HG02884 (cell line): ENCODE measurements at regions not wholly inside any gene's neighbourhood (a gene's known extent, or its start where the extent isn't known, plus 50 kb on each side); places are given as distances from the start of the nearest gene placed in this dataset.
"Not testable (repeated sequence)": the region's sequence is repeated elsewhere in the genome, so short reads cannot be mapped to it uniquely, and the experiment has no call there.

Source experiments
- ATAC-seq: cut with Tn5 transposase; IDR thresholded peaks from one replicate; pipeline ENCODE4 v1.9.1; 2021; ENCODE audit warnings: mild to moderate bottlenecking, moderate library complexity; ENCODE audit not compliant: unreplicated experiment

DNA sequence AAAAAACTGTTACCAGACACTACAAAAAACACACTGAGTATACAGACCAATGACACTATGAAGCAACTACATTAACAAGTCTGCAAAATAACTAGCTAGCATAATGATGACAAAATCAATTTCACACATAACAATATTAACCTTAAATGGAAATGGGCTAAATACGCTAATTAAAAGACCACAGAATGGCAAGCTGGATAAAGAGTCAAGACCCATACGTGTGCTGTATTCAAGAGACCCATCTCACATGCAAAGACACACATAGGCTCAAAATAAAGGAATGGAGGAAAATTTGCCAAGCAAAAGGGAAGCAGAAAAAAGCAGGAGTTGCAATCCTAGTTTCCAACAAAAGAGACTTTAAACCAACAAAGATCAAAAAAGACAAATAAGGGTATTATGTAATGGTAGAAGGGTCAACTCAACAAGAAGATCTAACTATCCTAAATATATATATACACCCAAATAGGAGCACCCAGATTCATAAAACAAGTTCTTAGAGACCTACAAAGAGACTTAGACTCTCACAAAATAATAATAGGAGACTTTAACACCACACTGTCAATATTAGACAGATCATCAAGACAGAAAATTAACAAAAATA, 158.6 kb downstream of the ALDH8A1 start:
- ATAC-seq, result not testable (repeated sequence)

DNA sequence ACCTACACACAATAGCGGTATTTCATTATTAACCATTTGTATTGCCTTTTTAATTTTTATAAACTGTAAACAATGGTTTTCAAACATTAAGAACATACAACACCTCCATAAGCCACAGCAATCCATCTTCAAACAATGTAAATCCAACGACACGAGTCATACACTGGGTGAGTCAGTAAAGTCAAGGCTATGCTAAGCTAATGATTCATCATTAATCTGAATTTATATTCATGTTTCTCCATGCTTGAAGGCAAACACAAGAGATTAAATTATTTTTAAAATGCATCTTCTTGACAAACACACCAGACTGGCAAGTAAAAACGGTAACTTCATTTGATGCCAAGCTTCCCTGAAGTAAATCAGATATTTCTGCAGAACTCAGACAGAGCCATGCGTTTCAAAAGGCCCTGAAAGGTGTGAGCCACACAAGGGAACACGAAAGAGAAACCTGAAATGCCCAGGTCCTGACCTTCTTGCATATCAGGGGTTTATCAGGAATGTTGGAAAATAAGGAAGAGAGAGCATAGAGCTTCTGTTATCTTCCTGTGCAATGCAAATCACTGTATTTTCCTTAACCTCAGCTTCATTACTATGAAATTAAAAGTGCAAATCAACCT, 162.5 kb downstream of the ALDH8A1 start:
- ATAC-seq, result no peak

DNA sequence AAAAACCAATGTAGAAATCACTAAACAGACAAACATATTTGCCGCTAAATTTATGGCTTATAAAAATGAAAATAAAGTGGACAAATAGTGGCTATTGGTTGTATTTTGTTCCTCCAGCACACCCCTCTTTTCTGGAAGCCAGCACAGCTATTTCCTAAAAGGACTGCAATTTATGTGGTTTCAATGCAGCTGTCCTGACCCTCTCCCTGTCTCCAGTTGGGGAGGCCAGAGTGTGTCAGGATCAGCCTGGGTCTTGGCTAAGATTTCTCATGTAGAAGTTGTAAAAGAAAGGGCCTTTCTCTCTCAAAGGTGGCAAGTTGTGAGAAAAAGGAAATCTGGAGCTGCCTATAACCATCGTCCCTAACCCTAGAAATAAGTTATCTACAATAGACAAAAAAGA, 165.6 kb downstream of the ALDH8A1 start:
- no peak for ATAC-seq

DNA sequence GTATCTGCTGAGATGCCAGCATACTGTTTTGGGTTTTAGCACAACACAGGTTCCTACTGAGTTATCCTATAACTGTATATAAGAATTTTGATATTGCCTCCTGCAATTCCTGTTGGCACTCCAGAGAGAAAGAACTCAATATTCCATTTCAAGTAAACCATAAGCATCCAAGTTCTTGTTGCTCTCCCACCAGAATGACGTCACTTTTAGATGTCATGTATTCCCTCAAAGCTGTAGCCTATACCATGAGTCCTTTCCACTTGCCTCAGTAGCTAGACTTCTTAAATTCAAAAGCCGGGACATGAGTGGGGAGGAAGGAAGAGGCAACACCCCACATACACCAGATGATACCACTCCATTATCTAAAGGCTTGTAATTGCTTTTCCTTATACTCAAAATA, 171.5 kb downstream of the ALDH8A1 start:
- ATAC-seq, result no peak

DNA sequence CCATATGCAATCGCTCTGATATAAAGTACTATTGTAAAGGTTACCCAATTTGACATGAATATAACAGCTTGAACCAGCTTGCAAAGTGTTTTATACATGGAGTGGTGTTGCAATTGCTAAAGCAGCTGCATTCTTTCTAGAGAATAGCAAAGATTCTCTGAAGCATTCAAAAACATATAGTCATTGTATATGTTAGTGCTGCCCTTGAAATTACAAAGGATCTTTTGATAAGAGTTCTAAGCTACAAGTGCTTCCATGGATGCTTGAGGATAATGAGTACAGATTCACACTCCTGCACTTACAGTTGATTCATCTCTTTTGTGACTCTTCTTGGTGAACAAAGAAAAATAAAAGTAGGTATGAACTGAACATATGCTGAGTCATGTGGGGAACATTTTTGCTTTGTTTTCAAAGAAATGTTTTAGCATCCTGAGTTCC, 175.7 kb downstream of the ALDH8A1 start:
- ATAC-seq, result no peak

DNA sequence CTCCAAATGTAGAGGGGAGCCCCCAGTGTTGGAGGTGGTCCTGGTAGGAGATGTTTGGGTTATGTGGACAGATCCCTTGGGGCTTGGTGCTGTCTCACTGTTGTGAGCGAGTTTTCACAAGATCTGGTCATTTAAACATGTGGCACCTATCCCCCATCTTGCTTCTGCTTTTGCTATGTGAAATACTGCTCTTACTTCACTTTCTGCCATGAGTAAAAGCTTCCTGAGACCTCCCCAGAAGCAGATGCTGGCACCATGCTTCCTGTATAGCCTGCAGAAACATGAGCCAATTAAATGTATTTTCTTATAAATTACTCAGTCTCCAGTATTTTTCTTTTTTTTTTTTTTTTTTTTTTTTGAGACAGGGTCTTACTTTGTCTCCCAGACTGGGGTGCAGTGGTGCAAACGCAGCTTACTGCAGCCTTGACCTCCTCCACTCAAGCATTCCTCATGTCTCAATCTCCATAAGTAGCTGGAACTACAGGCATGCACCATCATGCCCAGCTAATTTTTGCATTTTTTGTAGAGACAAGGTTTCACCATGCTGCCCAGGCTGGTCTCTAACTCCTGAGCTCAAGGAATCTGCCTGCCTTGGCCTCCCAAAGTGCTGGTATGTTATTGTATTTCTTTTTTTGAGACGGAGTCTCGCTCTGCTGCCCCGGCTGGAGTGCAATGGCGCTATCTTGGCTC, 177.1 kb downstream of the ALDH8A1 start:
- no peak for ATAC-seq

DNA sequence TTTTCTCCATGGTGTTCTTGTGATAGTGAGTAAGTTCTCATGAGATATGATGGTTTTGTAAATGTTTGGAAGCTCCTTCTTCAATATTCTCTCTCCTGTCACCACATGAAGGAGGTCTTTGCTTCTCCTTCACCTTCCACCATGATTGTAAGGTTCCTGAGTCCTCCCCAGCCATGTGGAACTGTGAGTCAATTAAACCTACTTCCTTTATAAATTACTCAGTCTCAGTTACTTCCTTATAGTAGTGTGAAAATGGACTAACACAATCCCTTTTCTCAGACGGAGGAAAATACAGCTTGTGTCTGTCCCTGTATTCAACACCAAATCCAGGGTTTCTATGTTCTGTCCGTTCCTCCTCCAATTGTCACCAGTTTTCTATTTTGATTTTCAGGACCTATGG, 181.0 kb downstream of the ALDH8A1 start:
- no peak for ATAC-seq

DNA sequence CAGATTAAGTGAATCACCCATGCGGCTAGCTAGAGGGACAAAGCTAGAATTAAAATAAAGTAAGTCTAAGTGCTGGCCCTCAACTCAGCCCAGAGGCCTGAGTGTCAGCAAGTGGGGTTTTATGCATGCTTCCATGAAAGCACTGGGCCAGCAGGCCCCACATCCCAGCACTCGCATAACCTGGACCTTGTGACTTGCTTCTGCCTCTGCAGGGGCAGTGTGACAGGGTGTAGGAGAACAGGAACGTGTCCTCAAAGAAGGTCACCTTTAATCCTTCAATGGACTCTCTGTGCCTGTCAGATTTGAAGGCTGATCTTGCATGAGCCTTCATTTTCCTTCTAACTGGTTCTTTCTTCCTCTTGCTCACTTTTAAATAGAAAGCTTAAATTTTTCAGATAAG, 183.4 kb downstream of the ALDH8A1 start:
- ATAC-seq, result no peak

DNA sequence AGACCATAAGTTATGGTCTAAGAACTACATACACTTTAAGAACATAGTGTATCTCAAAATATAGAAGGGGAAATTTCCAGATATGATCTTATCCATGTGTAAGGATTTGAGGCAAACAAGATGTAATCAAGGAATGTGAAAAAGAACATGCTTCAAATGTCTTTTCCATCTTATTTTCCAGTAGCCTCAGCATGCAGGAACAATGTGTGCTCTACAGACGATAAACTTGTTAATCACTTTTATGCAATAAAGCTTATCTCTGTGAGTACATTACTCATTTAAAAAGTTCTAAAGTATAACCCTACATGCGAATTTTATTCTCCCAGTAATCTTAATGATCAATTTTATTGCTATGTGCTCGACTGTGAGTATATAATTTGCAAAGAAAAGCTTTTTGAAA, 185.2 kb downstream of the ALDH8A1 start:
- ATAC-seq, result no peak

DNA sequence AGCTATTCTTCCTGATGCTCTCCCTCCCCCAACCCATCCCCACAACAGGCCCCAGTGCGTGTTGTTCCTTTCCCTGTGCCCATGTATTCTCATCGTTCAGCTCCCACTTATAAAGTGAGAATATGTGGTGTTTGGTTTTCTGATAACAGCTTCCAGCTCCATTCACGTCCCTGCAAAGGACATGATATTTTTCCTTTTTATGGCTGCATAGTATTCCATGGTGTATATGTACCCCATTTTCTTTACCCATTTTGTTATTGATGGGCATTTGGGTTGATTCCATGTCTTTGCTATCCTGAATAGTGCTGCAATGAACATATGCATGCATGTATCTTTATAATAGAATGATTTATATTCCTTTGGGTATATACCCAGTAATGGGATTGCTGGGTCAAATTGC, 186.3 kb downstream of the ALDH8A1 start:
- ATAC-seq, result not testable (repeated sequence)

DNA sequence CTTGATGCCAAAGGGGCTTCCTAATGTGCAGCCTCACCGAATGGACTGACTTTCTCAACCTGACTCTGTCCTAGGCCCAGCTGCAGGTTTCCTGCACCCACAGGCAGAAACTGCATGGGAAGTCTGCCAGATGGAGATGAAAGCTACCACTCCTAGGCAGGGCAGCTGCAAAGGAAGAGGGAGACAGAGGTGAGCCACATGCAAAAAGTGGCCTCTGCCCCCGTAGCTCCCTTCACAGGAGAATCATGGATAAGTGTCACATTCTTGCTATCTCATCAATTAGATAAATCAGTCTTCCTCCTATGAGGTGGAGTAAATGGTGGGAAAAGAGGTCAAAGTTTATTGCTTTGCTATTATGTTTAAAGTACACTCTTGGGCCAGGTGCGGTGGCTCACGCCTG, 191.3 kb downstream of the ALDH8A1 start:
- ATAC-seq, result no peak

DNA sequence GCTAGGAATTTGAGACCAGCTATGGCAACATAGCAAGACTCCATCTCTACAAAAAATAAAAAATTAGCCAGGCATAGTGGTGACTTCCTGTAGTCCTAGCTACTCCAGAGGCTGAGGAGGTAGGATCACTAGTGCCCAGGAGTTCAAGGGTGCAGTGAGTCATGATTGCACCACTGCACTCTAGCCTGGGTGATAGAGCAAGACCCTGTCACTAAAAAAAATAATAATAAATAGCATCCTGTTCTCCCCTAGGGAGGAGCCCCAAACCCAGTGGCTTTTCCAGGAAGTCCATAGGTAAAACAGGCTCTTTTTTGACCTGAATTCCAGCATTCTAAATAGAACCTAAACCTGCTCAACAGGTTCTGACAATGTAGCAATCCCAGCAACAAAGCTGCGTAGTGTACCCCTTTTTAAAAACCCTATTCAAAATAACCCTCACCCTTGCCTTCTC, 192.0 kb downstream of the ALDH8A1 start:
- no peak for ATAC-seq

DNA sequence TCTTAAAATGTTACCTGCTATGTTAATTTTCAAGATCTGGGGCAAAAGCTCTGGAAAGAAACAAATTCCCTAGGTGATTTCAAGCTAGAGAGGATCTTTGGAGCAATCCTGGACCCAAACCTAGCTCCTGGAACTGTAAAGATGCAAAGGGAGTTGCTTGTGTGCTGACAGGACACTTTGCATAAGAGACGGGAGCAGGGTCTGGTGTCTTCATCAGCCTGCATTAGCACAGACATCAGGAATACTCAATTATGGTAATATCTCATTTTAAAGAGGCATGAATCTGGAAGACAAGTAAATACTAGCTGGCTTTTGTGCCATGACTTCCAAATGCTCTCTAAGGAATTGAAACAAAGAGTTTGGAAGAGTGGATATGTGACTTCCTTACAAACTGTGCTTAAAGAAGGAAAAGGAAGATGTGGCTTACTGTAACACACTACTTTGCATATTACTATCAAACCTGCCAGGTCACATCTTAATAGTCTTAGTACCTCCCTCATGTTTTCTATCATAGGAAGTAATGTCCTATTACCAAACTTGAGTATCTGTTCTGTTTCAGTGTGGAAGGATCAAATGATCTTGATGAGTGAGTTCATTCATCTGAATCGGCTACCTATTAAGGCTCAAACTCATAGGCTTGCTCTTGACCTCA, 193.4 kb downstream of the ALDH8A1 start:
- ATAC-seq, result no peak

DNA sequence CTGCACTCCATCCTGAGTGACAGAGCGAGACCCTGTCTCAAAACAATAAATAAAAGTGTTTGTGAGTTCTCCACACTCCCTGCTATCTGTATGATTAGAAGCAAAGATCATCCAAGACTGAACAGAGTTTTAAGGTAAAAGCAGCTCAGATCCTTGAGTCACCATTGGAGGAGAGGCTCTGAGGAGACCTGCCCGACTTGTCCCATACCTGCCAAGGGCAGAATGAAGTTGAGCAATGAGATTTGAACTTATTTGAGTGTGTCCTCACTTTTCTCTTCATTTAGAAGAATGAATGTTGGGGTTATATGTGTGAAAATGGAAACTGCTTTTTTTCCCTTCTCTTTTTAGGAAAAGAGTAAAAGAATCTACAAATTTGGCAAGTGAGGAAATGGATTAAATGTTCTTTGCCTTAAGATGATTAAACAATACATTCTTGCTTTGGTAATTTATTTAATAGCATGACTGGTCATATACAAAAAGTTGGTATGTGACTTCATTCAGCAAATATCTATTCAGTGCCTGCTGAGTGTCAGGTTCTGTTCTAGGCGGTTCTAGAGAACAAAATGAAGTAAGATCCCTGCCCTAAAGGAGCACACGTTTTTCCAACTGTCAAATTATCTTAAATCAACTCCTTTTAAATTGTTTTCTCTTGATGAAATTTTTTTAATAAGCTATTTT, 195.7 kb downstream of the ALDH8A1 start:
- ATAC-seq, result no peak

DNA sequence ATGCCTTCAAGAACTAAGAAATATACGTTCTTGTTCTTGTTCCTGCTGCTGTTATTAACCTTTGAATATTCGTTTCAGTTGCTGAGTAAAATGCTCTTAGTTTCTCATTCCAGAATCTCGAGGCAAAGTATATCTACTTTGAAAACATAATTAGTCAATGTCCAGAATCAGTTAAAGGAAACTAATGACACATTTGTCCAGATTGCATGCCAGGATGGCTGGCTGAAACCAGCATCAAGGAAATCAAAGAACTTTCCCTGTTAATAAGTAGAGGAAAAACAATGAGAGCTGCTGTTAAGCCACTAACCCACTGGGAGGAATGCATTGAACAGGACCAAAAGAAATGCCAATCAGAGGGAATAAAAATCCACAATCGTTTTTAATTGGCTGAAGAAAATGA, 196.9 kb downstream of the ALDH8A1 start:
- no peak for ATAC-seq

DNA sequence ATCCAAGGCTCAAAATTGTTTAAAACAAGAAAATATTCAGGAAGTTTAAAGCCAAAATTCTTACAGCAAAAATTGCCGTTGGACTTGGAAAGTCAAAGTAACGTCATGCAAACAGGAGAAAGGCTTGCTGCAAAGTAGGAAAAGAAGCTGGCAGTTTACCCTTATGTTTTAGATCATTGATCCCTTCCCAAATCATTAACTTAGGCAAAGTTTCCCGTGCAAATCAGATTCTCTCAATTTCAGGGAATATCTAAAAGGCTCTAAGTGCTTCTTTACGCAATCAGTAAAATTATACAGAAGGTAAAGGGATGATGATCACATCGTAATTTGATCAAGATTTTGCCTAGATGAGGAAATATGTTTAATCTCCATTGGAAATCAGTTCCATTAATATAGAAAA, 197.5 kb downstream of the ALDH8A1 start:
- ATAC-seq, result no peak

DNA sequence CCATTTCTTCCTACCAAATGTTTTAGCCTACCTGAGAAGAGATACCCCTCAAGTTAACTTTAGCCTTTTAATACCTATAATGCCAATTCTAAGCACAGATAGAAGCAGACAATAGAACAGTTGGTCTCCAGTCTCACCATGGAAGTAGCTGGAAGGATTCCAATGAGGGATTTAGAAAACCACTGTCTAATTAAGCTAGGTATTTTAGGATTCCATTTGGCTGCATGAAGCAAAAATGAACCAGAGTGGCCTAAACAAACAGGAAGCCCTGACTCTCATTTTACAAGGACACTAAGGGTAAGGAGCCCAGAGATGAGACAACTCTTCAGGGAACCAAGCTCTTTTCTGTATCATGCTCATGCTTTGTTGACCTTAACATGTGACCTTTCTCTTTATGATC, 199.2 kb downstream of the ALDH8A1 start:
- no peak for ATAC-seq

DNA sequence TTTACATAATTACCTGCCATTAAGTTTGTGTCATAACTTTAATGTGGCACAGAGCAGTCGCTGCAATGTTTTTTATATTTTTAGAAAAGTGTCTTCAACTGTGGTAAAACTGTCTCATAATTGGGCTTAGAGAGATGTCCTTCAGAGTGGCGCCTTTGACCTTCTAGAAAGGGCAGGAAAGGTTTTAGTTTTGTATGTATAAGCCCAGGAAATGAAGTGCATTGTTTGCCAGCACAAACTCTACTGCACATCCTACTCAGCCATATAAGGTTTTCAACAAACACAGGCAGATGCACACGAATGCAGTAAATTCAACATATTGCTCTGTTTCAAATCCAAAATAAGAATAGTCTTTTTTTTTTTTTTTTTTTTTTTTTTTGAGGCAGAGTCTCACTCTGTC, 201.4 kb downstream of the ALDH8A1 start:
- no peak for ATAC-seq

DNA sequence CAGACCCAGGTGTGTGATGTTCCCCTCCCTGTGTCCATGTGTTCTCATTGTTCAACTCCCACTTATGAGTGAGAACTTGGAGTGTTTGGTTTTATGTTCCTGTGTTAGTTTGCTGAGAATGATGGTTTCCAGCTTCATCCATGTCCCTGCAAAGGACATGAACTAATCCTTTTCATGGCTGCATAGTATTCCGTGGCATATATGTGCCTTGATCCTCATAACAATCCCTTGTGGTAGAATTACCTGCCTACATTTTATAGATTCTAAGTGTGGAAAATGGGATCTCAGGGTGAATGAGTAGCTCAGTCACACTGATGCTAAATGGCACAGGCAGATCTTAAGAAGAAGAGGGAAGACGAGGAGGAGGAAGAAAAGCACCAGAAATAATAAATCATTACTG, 202.7 kb downstream of the ALDH8A1 start:
- ATAC-seq, result not testable (repeated sequence)

DNA sequence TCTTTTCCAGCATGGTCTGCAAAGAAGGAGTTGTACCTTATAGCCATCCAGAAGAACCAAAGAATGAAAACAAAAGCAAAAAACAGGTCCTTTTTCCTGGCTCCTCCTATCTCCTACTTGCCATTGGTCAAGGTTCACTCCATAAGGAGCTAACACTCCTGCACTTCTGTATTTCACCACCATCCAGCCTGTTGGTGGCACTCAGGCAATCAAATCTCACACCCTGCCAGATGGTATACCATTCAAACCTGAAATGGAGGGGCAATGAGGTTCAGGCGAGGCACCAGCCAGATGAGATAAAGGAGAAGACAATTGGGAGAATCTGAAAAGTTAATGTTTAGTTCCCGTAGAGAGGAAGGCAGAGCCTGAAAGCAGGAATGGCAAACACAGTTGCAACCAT, 203.8 kb downstream of the ALDH8A1 start:
- ATAC-seq, result no peak

DNA sequence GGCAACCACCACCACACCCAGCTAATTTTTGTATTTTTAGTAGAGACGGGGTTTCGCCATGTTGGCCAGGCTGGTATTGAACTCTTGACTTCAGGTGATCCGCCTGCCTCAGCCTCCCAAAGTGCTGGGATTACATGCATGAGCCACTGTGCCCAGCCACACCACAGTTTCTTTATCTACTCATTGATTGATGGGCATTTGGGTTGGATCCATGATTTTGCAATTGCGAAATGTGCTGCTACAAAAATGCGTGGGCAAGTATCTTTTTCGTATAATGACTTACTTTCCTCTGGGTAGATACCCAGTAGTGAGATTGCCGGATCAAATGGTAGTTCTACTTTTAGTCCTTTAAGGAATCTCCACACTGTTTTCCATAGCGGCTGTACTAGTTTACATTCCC, 204.7 kb downstream of the ALDH8A1 start:
- ATAC-seq, result not testable (repeated sequence)
